ENCODE measurements at regions not wholly inside any gene's neighbourhood (a gene's known extent, or its start where the extent isn't known, plus 50 kb on each side); places are given as distances from the start of the nearest gene placed in this dataset.

GRCh38 chr11:37621662-37622061 is 1023.6 kb upstream of the RAG2 start:
- TF ChIP-seq, protein P1, sequence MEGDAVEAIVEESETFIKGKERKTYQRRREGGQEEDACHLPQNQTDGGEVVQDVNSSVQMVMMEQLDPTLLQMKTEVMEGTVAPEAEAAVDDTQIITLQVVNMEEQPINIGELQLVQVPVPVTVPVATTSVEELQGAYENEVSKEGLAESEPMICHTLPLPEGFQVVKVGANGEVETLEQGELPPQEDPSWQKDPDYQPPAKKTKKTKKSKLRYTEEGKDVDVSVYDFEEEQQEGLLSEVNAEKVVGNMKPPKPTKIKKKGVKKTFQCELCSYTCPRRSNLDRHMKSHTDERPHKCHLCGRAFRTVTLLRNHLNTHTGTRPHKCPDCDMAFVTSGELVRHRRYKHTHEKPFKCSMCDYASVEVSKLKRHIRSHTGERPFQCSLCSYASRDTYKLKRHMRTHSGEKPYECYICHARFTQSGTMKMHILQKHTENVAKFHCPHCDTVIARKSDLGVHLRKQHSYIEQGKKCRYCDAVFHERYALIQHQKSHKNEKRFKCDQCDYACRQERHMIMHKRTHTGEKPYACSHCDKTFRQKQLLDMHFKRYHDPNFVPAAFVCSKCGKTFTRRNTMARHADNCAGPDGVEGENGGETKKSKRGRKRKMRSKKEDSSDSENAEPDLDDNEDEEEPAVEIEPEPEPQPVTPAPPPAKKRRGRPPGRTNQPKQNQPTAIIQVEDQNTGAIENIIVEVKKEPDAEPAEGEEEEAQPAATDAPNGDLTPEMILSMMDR (IDR thresholded peaks at IDR 0.05; ENCODE audit: insufficient read depth, low read length, poor library complexity, severe bottlenecking) = no peak
- no peak overlapping the region for H3K4me3 ChIP-seq (replicated peaks; ENCODE audit: low read depth, low read length)
- H3K36me3 ChIP-seq (ENCODE audit: control insufficient read depth, insufficient read depth, low read length) = no peaks in the 10 kb centered on the region
- no peaks in the 10 kb centered on the region for H3K27me3 ChIP-seq (replicated peaks; ENCODE audit: control insufficient read depth, insufficient read depth, low read length)
- no peak for DNase-seq (ENCODE audit: extremely low read depth, insufficient read length)

GRCh38 chr11:37616291-37616690 is 1018.3 kb upstream of the RAG2 start:
- TF ChIP-seq, protein P1 (IDR thresholded peaks at IDR 0.05; ENCODE audit: insufficient read depth, low read length, poor library complexity, severe bottlenecking) = no peak
- no peaks in the 10 kb centered on the region for H3K36me3 ChIP-seq (ENCODE audit: control insufficient read depth, insufficient read depth, low read length)
- DNase-seq (ENCODE audit: extremely low read depth, insufficient read length) = no peak
- no peaks in the 10 kb centered on the region for H3K27me3 ChIP-seq (replicated peaks; ENCODE audit: control insufficient read depth, insufficient read depth, low read length)
- H3K4me3 ChIP-seq (replicated peaks; ENCODE audit: low read depth, low read length) = no peak overlapping the region

DNA sequence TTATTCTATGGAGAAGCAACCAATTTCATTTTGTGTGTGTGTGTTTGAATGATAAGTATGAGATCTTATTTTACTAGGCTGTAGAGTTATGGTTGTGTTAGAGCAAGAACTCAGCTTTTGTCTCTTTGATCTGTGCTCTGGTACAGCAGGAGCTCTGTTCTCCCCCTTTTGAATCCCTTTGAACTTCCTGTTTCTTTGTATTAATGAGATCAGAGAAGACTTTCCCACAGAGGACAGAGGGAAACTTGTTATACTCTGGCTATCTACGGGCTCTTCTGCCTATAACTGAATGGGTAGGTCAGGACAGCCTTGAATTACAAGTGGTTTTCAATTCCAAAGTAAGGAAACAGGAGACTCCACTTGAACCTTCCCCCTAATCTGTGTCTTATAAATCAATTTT is 1015.0 kb upstream of the RAG2 start:
- no peaks in the 10 kb centered on the region for H3K36me3 ChIP-seq (ENCODE audit: control insufficient read depth, insufficient read depth, low read length)
- H3K27me3 ChIP-seq (replicated peaks; ENCODE audit: control insufficient read depth, insufficient read depth, low read length) = no peaks in the 10 kb centered on the region
- TF ChIP-seq, protein P1 (IDR thresholded peaks at IDR 0.05; ENCODE audit: insufficient read depth, low read length, poor library complexity, severe bottlenecking) = no peak
- no peak overlapping the region for H3K4me3 ChIP-seq (replicated peaks; ENCODE audit: low read depth, low read length)
- DNase-seq (ENCODE audit: extremely low read depth, insufficient read length) = no peak

DNA sequence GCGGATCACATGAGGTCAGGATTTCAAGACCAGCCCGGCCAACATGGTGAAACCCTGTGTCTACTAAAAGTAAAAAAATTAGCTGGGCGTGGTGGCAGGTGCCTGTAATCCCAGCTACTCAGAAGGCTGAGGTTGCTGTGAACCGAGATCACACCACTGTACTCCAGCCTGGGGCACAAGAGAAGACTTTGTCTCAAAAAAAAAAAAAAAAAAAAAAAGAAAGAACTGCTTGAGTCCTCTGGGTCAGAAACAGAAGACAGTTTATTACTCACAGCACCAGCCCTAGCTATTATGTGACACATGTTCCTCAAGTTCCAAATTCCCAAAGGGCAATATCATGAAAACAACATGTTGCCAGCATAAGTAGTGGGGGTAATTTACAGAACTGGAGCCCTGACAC is 1014.1 kb upstream of the RAG2 start:
- DNase-seq (ENCODE audit: extremely low read depth, insufficient read length) = no peak

GRCh38 chr11:37605229-37605628 is 1007.2 kb upstream of the RAG2 start:
- H3K27me3 ChIP-seq (replicated peaks; ENCODE audit: control insufficient read depth, insufficient read depth, low read length) = no peaks in the 10 kb centered on the region
- H3K4me3 ChIP-seq (replicated peaks; ENCODE audit: low read depth, low read length) = no peak overlapping the region
- H3K36me3 ChIP-seq (ENCODE audit: control insufficient read depth, insufficient read depth, low read length) = no peaks in the 10 kb centered on the region
- TF ChIP-seq, protein P1 (IDR thresholded peaks at IDR 0.05; ENCODE audit: insufficient read depth, low read length, poor library complexity, severe bottlenecking) = no peak
- DNase-seq (ENCODE audit: extremely low read depth, insufficient read length) = no peak

More for the DNA sequence above, 1014.1 kb upstream of the RAG2 start:
- Histone ChIP-seq H3K36me3 (ENCODE audit: control insufficient read depth, insufficient read depth, low read length) (no peaks in the 10 kb centered on the region), H3K4me3 (replicated peaks; ENCODE audit: low read depth, low read length) (no peak overlapping the region), H3K27me3 (replicated peaks; ENCODE audit: control insufficient read depth, insufficient read depth, low read length) (no peaks in the 10 kb centered on the region)
- TF ChIP-seq, protein P1 (IDR thresholded peaks at IDR 0.05; ENCODE audit: insufficient read depth, low read length, poor library complexity, severe bottlenecking) = no peak

- TF ChIP-seq, protein P1 (IDR thresholded peaks at IDR 0.05; ENCODE audit: insufficient read depth, low read length, poor library complexity, severe bottlenecking) = no peak
- DNase-seq (ENCODE audit: extremely low read depth, insufficient read length) = no peak
- H3K4me3 ChIP-seq (replicated peaks; ENCODE audit: low read depth, low read length) = no peak overlapping the region
- H3K36me3 ChIP-seq (ENCODE audit: control insufficient read depth, insufficient read depth, low read length) = no peaks in the 10 kb centered on the region
- H3K27me3 ChIP-seq (replicated peaks; ENCODE audit: control insufficient read depth, insufficient read depth, low read length) = no peaks in the 10 kb centered on the region
Observed at GRCh38 chr11:37598381-37598780, 1000.3 kb upstream of the RAG2 start.

Data from GM06990 (cell line).